Lung (tissue), 11 donors: ENCODE measurements at regions not wholly inside any gene's neighbourhood (a gene's known extent, or its start where the extent isn't known, plus 50 kb on each side); places are given as distances from the start of the nearest gene placed in this dataset.

Experiments used
- ATAC-seq: fragments of 200-7000 bp; cut with Tn5 transposase; one replicate; pipeline ENCODE4 v1.9.1; 2020; ENCODE audit warnings: moderate number of reproducible peaks; ENCODE audit not compliant: insufficient read depth, low FRiP score
- DNase-seq, 3 donors: peaks; one replicate each; pipeline ENCODE4 v3.0.0-alpha.2; 2013 to 2017
- H3K27ac ChIP-seq, 2 donors: one replicate each; pipeline ENCODE4 v1.5.1; 2013; ENCODE audit warnings: mild to moderate bottlenecking in 2 of 2, moderate library complexity in 2 of 2, control low read depth in 1 of 2, inconsistent platforms in 1 of 2, low read depth in 1 of 2, low read length in 1 of 2
- H3K27me3 ChIP-seq, 3 donors: one replicate each; pipeline ENCODE4 v1.5.1; 2013; ENCODE audit warnings: low read length in 2 of 3; ENCODE audit not compliant: control insufficient read depth in 3 of 3, insufficient read depth in 3 of 3
- H3K36me3 ChIP-seq, 4 donors: one replicate each; pipeline ENCODE4 v1.5.1; 2013; ENCODE audit warnings: low read length in 4 of 4, mild to moderate bottlenecking in 1 of 4, moderate library complexity in 1 of 4; ENCODE audit not compliant: control insufficient read depth in 4 of 4, insufficient read depth in 4 of 4
- H3K4me1 ChIP-seq, 5 donors: one replicate each; pipeline ENCODE4 v1.5.1; 2013; ENCODE audit warnings: low read length in 5 of 5, mild to moderate bottlenecking in 2 of 5, moderate library complexity in 1 of 5; ENCODE audit not compliant: control insufficient read depth in 5 of 5, insufficient read depth in 5 of 5
- H3K4me3 ChIP-seq: one replicate; pipeline ENCODE4 v1.5.1; 2013; ENCODE audit warnings: mild to moderate bottlenecking, control low read depth, moderate library complexity
- H3K9ac ChIP-seq, 2 donors: one replicate each; pipeline ENCODE4 v1.5.1; 2013; ENCODE audit warnings: low read length in 2 of 2, control low read depth in 1 of 2; ENCODE audit not compliant: insufficient read depth in 1 of 2
- H3K9me3 ChIP-seq, 4 donors: one replicate each; pipeline ENCODE4 v1.5.1; 2013; ENCODE audit warnings: low read length in 3 of 4, mild to moderate bottlenecking in 1 of 4, moderate library complexity in 1 of 4; ENCODE audit not compliant: control insufficient read depth in 4 of 4, insufficient read depth in 3 of 4
- CTCF ChIP-seq: IDR thresholded peaks from 2 replicates; pipeline ENCODE4 v1.5.1; 2012; ENCODE audit warnings: mild to moderate bottlenecking; ENCODE audit errors: control extremely low read depth, extremely low read depth
- WGBS, 2 donors: extraction: QIAGEN DNeasy Blood & Tissue Kit; methylation state at CpG; one replicate each; pipeline ENCODE4 v1.1.7; 2013; 5-methylcytosine and 5-hydroxymethylcytosine counted together
- donor health status: control.
- donor health status: control.
- donor health status: Bipolar disorder and iron deficiency.
- donor health status: healthy.
- donor health status: DM: yes; HTN: yes; CAD: no.

- H3K4me3 ChIP-seq: no peak overlapping the region
- no peaks in the 10 kb centered on the region for H3K36me3 ChIP-seq
- H3K9me3 ChIP-seq: peaks cover 0 to 13% (median 2%) of the 10 kb centered on the region in 4 donors
- no peak overlapping the region for H3K27ac ChIP-seq
- ATAC-seq: no peak
- no peaks in the 10 kb centered on the region for H3K27me3 ChIP-seq
- WGBS, 2 donors: 84 to 88% methylated on average over 27 of the region's 27 CpGs
- H3K9ac ChIP-seq: no peak overlapping the region
- no peak for TF ChIP-seq CTCF
- no peak for DNase-seq
- H3K4me1 ChIP-seq: no peaks in the 10 kb centered on the region
These were observed 466.4 kb downstream of the NPHP4 start for GRCh38 chr1:5525597-5526384.

- no peak overlapping the region for H3K9ac ChIP-seq
- no peaks in the 10 kb centered on the region for H3K27me3 ChIP-seq
- no peak overlapping the region for H3K4me3 ChIP-seq
- no peak for TF ChIP-seq CTCF
- H3K9me3 ChIP-seq: peaks cover 0 to 5% (median 0%) of the 10 kb centered on the region in 4 donors
- peaks cover 0 to 2% (median 0%) of the 10 kb centered on the region in 5 donors for H3K4me1 ChIP-seq
- WGBS, 2 donors: 55 to 59% methylated on average over 14 of the region's 14 CpGs
- no peak for ATAC-seq
- no peak overlapping the region for H3K27ac ChIP-seq
- H3K36me3 ChIP-seq: no peaks in the 10 kb centered on the region
- no peak for DNase-seq
These were observed 469.6 kb downstream of the NPHP4 start for GRCh38 chr1:5522531-5523145.

GRCh38 chr1:5519366-5520135 lies 472.7 kb downstream of the NPHP4 start:
- ATAC-seq (no peak), DNase-seq (no peak)
- Histone ChIP-seq H3K4me1 (peaks cover 0 to 2% (median 0%) of the 10 kb centered on the region in 5 donors), H3K27me3 (no peaks in the 10 kb centered on the region), H3K9ac (no peak overlapping the region), H3K27ac (no peak overlapping the region), H3K9me3 (peaks cover 0 to 5% (median 0%) of the 10 kb centered on the region in 4 donors), H3K4me3 (no peak overlapping the region), H3K36me3 (no peaks in the 10 kb centered on the region)
- TF ChIP-seq CTCF: no peak
- WGBS, 2 donors: 77 to 78% methylated on average over 10 of the region's 10 CpGs
